GM12874 (cell line): ENCODE measurements at regions not wholly inside any gene's neighbourhood (a gene's known extent, or its start where the extent isn't known, plus 50 kb on each side); places are given as distances from the start of the nearest gene placed in this dataset.

ENCODE experiments used
- TF ChIP-seq, protein P1 (sequence below): IDR thresholded peaks from 2 replicates; pipeline ENCODE4 v1.5.1; 2011; ENCODE audit warnings: low read depth, mild to moderate bottlenecking, control low read depth, low read length, moderate library complexity; ENCODE audit not compliant: insufficient read depth

DNA sequence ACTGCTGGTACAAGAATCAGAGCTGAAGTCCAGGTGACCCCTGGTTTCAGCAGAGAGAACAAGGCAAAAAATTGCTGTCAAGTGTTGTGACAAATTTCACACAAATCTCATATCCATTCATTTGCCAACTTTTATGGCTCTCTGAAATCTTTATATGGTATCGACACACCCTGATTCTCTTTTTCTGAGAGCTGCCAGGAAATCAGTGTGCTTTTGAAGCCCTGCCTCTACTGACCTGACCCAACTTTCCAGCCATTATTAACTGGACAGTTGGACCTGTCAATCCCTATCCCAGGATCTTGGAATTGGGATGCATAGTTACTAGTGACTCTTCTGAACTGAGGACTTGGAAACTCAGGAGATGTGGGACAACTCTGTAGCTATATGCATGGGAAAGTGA lies 288.2 kb upstream of the GADL1 start:
- TF ChIP-seq, protein P1, sequence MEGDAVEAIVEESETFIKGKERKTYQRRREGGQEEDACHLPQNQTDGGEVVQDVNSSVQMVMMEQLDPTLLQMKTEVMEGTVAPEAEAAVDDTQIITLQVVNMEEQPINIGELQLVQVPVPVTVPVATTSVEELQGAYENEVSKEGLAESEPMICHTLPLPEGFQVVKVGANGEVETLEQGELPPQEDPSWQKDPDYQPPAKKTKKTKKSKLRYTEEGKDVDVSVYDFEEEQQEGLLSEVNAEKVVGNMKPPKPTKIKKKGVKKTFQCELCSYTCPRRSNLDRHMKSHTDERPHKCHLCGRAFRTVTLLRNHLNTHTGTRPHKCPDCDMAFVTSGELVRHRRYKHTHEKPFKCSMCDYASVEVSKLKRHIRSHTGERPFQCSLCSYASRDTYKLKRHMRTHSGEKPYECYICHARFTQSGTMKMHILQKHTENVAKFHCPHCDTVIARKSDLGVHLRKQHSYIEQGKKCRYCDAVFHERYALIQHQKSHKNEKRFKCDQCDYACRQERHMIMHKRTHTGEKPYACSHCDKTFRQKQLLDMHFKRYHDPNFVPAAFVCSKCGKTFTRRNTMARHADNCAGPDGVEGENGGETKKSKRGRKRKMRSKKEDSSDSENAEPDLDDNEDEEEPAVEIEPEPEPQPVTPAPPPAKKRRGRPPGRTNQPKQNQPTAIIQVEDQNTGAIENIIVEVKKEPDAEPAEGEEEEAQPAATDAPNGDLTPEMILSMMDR, result no peak

DNA sequence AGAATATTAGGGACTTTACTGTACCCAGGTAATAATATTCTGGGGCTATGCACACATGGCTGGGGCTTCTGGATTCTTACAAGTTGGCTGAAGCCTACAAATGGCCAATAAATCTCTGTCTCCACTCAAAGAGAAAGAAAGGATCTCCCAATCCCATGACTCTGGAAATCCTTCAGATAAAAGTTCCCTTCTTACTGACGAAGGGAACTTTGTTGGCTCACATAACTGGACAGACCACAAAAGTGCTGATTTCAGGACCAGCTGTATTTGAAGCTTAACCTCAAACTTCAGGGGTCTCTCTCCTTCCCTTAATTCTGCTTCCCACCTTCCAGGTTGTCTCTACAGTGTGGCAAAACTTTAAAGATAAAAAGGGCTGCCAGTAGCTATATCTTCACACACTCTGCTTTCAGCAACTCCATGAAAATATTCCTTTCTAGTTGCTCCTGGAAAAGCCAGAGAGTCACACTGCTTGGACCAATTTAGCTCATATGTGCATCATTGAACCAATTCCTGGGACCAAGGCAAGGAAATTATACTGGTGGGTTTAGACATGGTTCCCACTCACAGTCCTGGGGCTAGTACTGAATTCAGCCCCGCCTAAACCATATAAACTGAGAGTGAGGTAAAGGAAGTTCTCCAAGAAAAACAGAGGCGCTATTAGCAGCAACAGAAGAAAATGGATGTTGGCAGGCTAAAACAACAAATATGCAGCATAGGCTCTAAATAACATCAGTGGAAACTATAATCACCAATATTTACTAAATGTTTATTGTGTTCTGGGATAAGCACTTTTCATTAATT lies 290.0 kb upstream of the GADL1 start:
- TF ChIP-seq, protein P1, result no peak

DNA sequence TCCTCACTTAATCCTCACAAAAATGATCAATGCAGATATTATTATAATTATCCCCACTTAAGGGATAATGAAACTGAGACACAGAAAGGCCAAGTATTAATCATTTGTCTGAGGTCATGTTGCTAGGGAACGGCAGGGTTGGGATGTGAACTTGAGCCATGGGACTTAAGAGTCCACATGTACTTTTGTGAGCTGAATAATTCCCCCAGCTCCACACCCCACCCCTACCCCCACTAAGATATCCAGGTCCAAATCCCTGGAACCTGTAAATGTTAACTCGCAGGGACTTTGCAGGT lies 290.5 kb upstream of the GADL1 start:
- TF ChIP-seq, protein P1, result no peak

DNA sequence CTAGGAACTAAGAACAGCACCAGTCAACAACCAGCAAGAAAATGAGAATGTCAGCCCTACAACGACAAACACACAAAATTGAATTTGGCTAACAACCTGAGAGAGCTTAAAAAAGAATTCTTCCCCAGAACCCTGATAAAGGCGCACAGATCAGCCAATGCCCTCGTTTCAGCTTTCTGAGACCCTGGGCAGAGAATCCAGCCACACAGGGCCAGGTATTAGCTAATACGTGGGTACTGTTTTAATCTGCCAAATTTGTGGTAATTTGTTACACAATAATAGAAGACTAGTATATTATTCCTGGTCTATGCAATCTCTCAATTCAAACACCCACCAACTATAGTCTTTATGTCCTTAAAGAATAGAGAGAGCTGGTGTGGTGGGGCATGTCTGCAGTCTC lies 291.6 kb upstream of the GADL1 start:
- TF ChIP-seq, protein P1, result no peak

DNA sequence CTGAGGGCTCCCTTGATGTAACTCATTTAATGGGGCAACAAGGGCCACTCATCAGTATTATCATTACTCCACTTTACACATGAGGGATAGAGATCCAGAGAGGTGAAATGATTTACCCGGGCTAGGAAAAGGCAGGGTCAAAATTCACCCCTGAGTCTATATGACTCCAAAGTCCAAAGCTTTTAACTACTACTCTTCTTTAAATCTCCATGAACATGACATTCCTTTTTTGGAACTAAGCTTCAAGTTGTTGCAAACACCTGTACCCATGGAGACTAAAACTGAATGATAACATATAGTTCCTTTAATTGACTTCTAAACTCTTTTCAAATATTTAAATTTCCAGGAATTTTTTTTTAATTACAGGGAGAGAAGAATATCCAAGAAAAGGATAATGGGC lies 292.9 kb upstream of the GADL1 start:
- TF ChIP-seq, protein P1, result no peak

DNA sequence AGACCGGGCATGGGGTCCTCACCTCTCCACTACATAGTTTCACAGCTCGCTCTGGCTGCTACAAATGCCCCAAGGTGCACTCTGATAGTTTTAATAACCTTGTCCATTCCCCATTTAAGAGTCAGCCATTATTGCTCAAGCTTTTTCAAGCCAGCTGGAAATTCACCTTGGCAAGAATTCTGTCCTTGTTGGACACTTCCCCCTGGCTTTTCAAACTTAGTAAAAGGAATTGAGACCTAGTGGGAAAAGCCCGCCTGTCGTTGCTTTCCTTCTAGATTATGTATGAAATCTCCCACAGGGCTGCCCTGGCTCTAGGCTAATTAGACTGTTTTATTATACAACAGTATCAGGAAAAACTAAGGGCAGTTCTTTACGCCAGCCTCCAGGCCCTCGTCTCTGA lies 293.7 kb upstream of the GADL1 start:
- TF ChIP-seq, protein P1, result no peak

DNA sequence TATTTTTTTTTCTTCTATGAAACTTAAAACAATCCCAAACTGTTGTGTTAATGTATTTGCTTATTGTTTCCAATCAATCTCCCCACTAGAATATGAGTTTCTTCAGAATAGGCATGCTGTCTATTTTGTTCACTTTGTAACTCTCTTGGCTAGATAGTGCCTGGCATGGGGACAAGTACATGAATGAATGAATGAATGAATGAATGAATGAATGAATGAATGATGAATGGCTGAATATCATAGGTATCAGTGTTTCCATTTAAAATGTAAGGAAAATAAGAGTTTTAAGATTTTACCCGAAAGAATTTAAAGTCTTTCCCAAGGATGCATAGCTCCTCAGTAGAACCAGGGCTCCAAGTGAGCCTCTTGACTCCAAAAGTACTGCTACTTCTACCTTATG lies 294.9 kb upstream of the GADL1 start:
- TF ChIP-seq, protein P1, result no peak
